Subcutaneous abdominal adipose tissue (tissue), 5 donors: ENCODE measurements at regions not wholly inside any gene's neighbourhood (a gene's known extent, or its start where the extent isn't known, plus 50 kb on each side); places are given as distances from the start of the nearest gene placed in this dataset.

Experiments
- H3K27ac ChIP-seq: one replicate; pipeline ENCODE4 v1.7.0; 2013; ENCODE audit warnings: low read depth, mild to moderate bottlenecking, inconsistent platforms, low read length, moderate library complexity
- H3K27me3 ChIP-seq, 5 donors: one replicate each; pipeline ENCODE4 v1.7.0; 2013; ENCODE audit warnings: low read length in 5 of 5, inconsistent platforms in 1 of 5; ENCODE audit not compliant: control insufficient read depth in 5 of 5, insufficient read depth in 4 of 5
- H3K36me3 ChIP-seq, 5 donors: one replicate each; pipeline ENCODE4 v1.7.0; 2013; ENCODE audit warnings: low read length in 5 of 5; ENCODE audit not compliant: control insufficient read depth in 5 of 5, insufficient read depth in 5 of 5
- H3K4me1 ChIP-seq, 5 donors: one replicate each; pipeline ENCODE4 v1.7.0; 2013; ENCODE audit warnings: low read length in 5 of 5, mild to moderate bottlenecking in 3 of 5, moderate library complexity in 1 of 5; ENCODE audit not compliant: control insufficient read depth in 5 of 5, insufficient read depth in 5 of 5
- H3K4me3 ChIP-seq, 5 donors: one replicate each; pipeline ENCODE4 v1.7.0; 2013; ENCODE audit warnings: low read length in 5 of 5, low read depth in 1 of 5
- H3K9ac ChIP-seq, 5 donors: one replicate each; pipeline ENCODE4 v1.7.0; 2013; ENCODE audit warnings: low read length in 5 of 5, mild to moderate bottlenecking in 4 of 5, moderate library complexity in 3 of 5
- H3K9me3 ChIP-seq, 5 donors: one replicate each; pipeline ENCODE4 v1.7.0; 2013; ENCODE audit warnings: low read length in 5 of 5; ENCODE audit not compliant: control insufficient read depth in 5 of 5
- donor health status: healthy.
- donor health status: healthy.
- donor health status: healthy.
- donor health status: healthy.
- donor health status: healthy.

DNA sequence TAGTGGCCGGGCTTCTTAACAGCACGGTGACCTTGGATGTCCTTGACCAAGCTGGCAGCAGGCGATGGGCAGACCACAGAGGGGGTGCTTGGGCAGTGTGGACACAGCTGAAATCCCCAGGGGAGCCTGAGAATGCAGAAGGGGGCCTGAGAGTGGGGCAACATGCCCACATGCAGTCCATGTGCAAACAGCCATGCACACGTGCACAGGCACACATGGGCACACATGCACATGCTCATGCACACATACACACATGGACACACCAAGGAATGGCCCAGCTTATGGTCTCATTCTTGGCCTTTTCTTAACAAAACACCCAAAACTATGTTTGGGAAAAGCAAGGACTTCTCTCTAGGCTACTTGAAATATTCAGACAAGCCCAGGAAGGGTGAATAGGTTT is 483.9 kb upstream of the MKI67 start:
- Histone ChIP-seq H3K9ac (no peak overlapping the region), H3K27ac (no peak overlapping the region)

GRCh38 chr10:128612195-128612594 is 486.0 kb upstream of the MKI67 start:
- Histone ChIP-seq H3K9ac (no peak overlapping the region), H3K4me1 (peaks cover 0 to 11% (median 8%) of the 10 kb centered on the region in 5 donors), H3K4me3 (peak overlapping the region in 1 of 5 donors; percentile 2), H3K27ac (no peak overlapping the region), H3K36me3 (no peaks in the 10 kb centered on the region), H3K27me3 (no peaks in the 10 kb centered on the region), H3K9me3 (no peaks in the 10 kb centered on the region)

More for the DNA sequence above, 483.9 kb upstream of the MKI67 start:
- Histone ChIP-seq H3K27me3 (no peaks in the 10 kb centered on the region), H3K4me3 (no peak overlapping the region), H3K4me1 (peaks cover 0 to 11% (median 8%) of the 10 kb centered on the region in 5 donors), H3K9me3 (no peaks in the 10 kb centered on the region), H3K36me3 (no peaks in the 10 kb centered on the region)

DNA sequence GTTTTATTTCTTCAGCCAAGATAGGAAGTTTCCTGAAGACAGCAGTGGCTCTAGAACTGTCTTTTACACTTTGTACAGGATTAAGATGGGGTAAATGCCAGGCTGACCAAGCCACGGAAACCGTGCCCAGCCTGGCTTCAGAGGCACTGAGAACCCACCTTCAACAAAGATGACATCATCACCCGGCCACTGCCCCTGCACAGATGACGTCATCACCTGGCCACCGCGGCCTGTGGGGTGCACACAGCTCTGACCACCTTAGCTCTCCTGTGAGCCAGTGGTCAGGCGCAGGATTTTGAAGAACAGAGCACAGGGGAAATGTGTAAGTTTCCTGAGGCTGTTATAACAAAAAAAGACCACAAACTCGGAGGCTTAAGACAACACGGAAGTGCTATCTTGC is 486.4 kb upstream of the MKI67 start:
- no peak overlapping the region for H3K4me3 ChIP-seq
- peaks cover 0 to 11% (median 8%) of the 10 kb centered on the region in 5 donors for H3K4me1 ChIP-seq
- H3K27ac ChIP-seq: no peak overlapping the region
- H3K27me3 ChIP-seq: no peaks in the 10 kb centered on the region
- H3K9ac ChIP-seq: no peak overlapping the region
- H3K36me3 ChIP-seq: no peaks in the 10 kb centered on the region
- H3K9me3 ChIP-seq: no peaks in the 10 kb centered on the region

- Histone ChIP-seq H3K36me3 (no peaks in the 10 kb centered on the region), H3K27ac (no peak overlapping the region), H3K4me3 (no peak overlapping the region), H3K9ac (no peak overlapping the region), H3K4me1 (peaks cover 0 to 11% (median 8%) of the 10 kb centered on the region in 5 donors), H3K9me3 (no peaks in the 10 kb centered on the region), H3K27me3 (peaks cover 0 to 4% (median 0%) of the 10 kb centered on the region in 5 donors)
These were observed 487.9 kb upstream of the MKI67 start for GRCh38 chr10:128614016-128614605.

GRCh38 chr10:128614802-128615553 is 488.8 kb upstream of the MKI67 start:
- no peak overlapping the region for H3K9ac ChIP-seq
- H3K4me1 ChIP-seq: peaks cover 0 to 11% (median 8%) of the 10 kb centered on the region in 5 donors
- H3K27me3 ChIP-seq: peaks cover 0 to 4% (median 0%) of the 10 kb centered on the region in 5 donors
- no peak overlapping the region for H3K4me3 ChIP-seq
- H3K27ac ChIP-seq: no peak overlapping the region
- H3K9me3 ChIP-seq: no peaks in the 10 kb centered on the region
- H3K36me3 ChIP-seq: no peaks in the 10 kb centered on the region

GRCh38 chr10:128617532-128617931 is 491.3 kb upstream of the MKI67 start:
- no peaks in the 10 kb centered on the region for H3K36me3 ChIP-seq
- H3K4me1 ChIP-seq: peaks cover 0 to 2% (median under 1%) of the 10 kb centered on the region in 5 donors
- no peaks in the 10 kb centered on the region for H3K9me3 ChIP-seq

DNA sequence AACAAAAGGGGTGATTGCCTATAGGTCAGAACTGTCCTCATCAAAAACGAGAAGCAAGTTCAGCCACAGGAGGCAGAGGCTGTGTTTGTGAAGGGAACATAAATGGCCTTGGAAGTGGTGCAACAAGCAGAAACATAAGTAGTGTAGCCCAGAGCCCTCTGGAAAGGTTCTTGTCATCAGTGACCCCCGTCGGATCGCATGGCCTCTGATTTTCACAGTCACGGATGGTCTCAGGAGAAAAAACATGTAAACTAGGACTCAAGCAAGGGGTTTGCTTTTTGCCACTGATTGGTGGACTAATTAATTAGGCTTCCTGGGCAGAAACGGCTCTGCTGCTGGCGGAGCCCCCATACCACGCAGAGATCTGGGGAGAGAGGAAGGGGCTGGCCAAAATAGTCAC is 496.5 kb upstream of the MKI67 start:
- Histone ChIP-seq H3K4me3 (no peak overlapping the region), H3K9ac (no peak overlapping the region), H3K27ac (no peak overlapping the region), H3K9me3 (no peaks in the 10 kb centered on the region), H3K36me3 (no peaks in the 10 kb centered on the region), H3K4me1 (no peaks in the 10 kb centered on the region), H3K27me3 (peaks cover 0 to 5% (median 4%) of the 10 kb centered on the region in 5 donors)

More at GRCh38 chr10:128617532-128617931, 491.3 kb upstream of the MKI67 start:
- H3K27ac ChIP-seq: no peak overlapping the region
- no peak overlapping the region for H3K4me3 ChIP-seq
- H3K9ac ChIP-seq: no peak overlapping the region
- H3K27me3 ChIP-seq: peaks cover 0 to 4% (median 0%) of the 10 kb centered on the region in 5 donors

- no peaks in the 10 kb centered on the region for H3K4me1 ChIP-seq
- no peaks in the 10 kb centered on the region for H3K36me3 ChIP-seq
- no peak overlapping the region for H3K9ac ChIP-seq
- H3K27ac ChIP-seq: no peak overlapping the region
- no peaks in the 10 kb centered on the region for H3K9me3 ChIP-seq
- H3K4me3 ChIP-seq: no peak overlapping the region
- H3K27me3 ChIP-seq: peaks cover 0 to 5% (median 3%) of the 10 kb centered on the region in 5 donors
These were observed 497.6 kb upstream of the MKI67 start for GRCh38 chr10:128623776-128624175.

GRCh38 chr10:128624656-128625530 is 498.7 kb upstream of the MKI67 start:
- H3K36me3 ChIP-seq: no peaks in the 10 kb centered on the region
- no peaks in the 10 kb centered on the region for H3K9me3 ChIP-seq
- peaks cover 0 to 10% (median 3%) of the 10 kb centered on the region in 5 donors for H3K27me3 ChIP-seq
- H3K4me3 ChIP-seq: no peak overlapping the region
- no peaks in the 10 kb centered on the region for H3K4me1 ChIP-seq
- H3K27ac ChIP-seq: no peak overlapping the region
- no peak overlapping the region for H3K9ac ChIP-seq
